HG02870 (cell line): ENCODE measurements at regions not wholly inside any gene's neighbourhood (a gene's known extent, or its start where the extent isn't known, plus 50 kb on each side); places are given as distances from the start of the nearest gene placed in this dataset.

Source experiments
- ATAC-seq: cut with Tn5 transposase; IDR thresholded peaks from one replicate; pipeline ENCODE4 v1.9.1; 2021; ENCODE audit warnings: mild to moderate bottlenecking, moderate library complexity; ENCODE audit not compliant: unreplicated experiment

DNA sequence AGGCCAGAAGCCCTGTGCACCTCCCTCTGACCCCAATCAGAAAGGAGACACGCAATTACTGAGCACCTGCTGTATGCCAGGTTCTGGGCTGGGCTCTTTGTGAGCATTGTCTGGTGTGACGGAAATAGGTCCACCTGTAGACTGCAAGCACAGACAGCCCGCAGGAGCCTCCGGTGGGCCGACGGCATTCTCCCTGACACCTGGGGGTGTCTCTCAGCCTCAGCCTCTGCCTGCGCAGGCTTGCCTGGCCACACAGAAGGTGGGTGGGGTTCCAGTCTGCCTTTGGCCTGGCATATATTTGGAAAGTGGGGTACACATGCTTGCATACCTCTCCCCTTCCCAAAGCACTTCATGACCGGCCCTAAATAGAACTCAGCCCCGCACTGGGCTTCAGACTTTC lies 129.3 kb downstream of the BUD13 start:
- ATAC-seq, result no peak

DNA sequence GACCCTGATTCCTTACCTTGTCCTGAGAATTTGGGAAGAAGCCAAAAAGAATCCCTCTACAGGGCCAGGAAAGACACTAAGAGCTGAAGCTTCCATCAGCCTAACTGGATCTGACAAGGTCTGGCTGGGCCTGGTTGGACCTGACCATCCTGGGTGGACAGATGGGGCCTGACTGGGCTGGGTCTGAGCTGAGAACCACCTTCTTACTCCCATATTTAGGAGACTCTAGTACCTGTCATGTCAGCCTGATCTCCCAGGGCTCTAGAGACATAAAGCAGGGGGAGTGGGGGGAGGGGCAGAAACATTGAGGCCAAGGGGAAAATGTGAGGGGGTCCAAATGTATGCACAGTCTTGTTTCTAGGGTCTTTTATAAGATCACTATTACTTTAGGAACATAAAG lies 129.9 kb downstream of the BUD13 start:
- no peak for ATAC-seq

DNA sequence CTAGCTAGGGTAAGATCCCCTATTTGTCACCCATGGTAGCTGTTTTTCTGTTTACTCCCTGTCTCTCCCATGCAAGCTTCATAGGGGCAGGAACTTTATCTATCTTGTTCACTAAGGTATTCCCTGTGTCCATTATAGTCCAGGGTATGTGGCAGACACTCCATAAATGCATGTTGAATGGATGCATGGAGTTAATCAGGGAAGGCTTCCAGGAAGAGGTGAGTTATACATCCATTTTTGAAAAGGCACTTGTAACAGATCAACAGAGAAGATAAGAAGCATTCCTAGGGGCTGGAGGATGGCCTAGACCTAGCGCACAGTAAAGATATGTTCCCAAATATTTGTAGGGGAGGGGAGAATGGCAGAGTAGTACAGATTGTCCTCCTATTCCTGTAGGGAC lies 130.3 kb downstream of the BUD13 start:
- no peak for ATAC-seq

DNA sequence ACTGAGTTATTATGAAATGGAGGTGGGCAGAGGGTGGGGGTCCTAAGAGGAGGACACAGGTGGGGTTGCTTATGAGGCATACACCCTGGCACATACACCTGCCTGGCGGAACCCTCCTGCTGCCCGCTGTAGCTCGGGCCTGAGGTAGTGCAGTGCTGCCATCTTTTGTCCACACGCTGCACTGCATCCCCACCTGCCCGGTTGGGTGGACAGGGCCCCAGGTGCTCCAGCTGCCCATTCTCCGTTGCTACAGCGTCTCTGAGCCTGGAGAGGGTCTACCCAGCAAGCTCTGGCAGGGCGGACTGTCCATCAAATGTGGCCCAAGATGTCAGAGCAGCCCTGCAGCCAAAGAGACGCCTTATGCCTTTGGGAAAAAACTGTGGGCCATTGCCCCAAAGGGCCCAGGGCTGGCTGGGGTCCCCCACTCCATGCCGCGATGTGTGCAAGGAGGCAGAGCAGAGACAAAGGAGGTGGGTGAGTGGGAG lies 131.2 kb downstream of the BUD13 start:
- no peak for ATAC-seq

DNA sequence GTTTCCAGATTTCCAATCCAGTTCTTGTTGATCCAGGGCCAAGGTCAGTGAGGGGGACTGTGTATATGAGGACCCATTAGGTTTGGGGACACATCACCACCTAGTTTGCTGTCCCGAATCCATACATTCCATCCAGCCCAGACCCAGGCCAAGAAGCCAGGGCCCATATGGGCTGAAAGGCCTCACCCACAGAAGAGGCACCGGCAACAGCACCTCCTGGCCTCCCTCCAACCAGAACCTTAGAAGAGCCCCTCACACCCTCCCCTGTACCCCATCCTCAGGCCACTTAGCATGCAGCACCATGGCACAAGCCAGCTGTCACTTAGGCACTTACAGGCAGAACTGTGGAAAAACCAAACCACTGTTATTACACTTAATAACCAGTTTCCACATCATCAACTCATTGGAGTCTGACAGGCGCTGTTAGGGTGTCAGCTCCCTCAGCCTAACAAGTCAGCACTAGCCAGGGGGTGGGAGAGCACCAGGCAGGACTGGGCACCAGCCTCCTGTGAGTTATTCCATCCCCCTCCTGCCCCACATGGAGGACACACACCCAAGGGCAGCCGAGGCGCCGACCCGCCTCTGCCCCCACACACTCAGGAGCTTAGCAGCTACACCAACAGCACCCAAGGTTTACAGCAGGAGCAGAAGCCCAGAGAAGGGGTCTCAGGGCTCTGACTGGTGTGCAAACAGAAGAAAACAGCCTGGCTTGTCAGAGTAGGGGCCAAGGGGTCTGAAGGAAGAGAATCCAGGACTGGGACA lies 132.0 kb downstream of the BUD13 start:
- no peak for ATAC-seq

DNA sequence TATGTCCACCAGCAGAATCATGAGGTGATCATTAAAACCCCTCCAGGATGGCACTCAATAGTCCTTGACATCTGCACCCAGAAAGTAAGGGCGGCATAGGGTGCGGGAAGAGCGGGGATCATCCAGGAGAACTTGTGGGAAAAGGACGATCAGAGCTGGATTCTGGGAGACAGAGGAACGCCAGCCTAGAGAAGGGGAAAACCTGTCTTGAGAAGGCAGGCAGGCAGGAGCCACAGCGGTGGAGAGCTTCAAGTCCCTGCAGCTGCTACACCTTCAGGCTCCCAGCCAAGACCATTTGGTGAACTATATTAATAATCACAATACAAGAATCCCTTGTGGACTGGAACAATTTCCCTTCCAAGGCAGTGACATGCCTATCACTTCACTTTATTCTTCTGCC lies 134.3 kb downstream of the BUD13 start:
- no peak for ATAC-seq

DNA sequence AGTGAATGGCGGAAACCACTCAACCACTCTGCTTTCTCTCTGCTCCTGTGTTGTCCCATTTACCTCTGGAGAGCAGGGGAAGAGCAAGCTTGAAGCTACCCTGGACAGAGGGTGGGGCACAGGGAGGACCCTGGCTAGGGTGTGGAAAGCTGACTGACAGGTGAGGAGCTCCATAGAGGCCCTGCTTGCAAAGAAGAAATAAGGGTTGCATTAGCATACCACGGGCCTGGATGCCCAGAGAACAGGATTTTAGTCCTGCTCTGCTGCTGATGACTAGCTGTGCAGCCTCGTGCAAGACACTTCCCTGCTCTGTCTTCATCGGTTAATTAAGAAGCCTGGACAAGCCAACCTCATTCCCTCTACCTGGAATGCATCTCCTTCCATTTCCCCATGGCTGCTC lies 135.0 kb downstream of the BUD13 start:
- ATAC-seq, result no peak

DNA sequence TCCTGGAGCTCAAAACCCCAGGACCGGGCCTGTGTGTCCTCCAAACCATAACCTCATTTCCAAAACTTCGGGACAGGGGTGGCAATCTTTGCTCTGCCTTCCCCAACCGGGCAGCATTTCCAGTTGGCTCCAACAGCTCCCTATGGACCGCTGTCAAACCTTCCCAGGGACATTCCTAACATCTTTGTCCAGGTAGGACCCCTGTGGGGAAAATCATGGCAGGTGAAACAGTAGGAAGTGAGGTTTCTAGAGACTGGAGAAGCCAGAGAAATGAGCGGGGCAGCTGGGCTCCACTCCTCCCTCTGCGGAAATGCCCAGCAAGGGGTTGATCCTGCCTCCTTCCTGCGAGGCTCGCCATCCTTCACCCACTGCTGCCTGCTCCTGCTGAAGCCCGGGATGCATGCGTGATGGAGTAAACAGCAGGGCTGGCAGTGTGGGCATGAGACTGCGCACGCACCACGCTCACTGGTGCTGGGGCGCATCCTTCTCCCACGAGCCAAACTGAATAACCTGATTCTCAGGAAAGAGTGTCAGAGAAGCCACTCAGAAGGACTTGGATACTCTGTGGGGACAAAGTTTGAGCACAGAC lies 136.4 kb downstream of the BUD13 start:
- no peak for ATAC-seq

DNA sequence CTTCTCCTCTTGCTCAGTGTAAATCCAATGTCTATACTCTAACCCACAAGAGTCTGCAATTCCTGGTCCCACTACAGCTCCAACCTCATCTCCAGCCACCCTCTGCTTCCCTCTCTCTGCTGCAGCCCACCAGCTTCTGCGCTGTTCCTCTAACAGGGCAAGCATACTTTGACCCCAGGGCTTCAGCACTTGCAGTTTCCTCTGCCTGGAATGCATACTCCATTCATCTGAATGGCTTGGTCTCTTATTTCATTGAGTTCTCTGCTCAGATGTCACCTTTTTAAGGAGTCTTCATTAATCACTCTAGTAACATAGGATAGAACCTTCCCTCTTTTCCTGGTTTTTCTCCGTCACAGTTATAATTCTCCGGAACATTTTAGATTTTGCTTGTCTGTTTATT lies 141.6 kb downstream of the BUD13 start:
- no peak for ATAC-seq

DNA sequence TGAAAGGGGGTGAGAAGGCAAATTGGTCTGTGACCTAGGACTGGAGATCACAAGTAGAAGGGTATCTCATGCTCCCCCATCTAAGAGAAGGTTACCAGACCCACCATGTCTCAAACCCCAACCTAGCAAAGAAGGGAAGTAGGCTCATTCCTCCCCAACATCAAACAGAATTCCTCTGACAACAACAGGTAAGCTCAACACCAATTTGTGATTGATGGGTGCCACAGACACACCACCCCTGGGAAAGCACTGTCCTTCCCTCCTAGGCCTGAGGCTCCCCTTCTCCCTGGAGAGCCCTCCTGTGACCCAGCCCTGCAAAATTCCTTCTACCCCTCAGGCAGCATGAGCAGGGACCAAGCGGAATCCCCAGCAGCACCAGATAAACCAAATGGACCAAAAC lies 154.3 kb downstream of the BUD13 start:
- ATAC-seq, result no peak

DNA sequence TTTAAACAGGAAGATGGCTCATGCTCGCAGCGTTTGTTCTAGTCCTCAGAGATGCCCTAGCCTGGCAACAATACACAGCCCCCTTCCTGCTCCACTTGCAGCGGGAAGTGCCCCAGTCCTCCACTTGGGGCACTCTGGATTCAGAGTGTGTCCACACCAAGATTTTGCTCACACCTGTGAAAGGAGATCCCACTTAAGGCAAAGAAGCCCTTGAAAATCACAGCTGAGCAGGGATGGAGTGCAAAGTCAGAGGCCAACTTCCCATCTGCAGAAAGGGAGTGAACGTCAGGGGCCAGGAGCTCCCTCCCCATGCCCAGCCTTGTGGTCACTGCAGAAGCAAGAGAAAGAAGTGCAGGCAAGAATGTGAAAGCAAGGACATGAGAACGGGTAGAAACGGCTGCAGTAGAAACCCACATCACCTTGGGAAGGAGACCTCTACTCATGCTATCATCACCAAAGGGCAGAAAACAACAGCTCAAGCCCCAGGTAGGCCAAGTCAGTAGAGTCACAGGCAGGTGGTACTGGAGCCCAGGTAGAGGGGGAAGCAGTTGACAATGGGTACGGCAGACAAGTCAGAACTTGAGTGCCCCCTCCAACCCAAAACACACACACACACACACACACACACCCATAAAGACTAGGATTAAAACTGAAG lies 157.4 kb downstream of the BUD13 start:
- no peak for ATAC-seq

DNA sequence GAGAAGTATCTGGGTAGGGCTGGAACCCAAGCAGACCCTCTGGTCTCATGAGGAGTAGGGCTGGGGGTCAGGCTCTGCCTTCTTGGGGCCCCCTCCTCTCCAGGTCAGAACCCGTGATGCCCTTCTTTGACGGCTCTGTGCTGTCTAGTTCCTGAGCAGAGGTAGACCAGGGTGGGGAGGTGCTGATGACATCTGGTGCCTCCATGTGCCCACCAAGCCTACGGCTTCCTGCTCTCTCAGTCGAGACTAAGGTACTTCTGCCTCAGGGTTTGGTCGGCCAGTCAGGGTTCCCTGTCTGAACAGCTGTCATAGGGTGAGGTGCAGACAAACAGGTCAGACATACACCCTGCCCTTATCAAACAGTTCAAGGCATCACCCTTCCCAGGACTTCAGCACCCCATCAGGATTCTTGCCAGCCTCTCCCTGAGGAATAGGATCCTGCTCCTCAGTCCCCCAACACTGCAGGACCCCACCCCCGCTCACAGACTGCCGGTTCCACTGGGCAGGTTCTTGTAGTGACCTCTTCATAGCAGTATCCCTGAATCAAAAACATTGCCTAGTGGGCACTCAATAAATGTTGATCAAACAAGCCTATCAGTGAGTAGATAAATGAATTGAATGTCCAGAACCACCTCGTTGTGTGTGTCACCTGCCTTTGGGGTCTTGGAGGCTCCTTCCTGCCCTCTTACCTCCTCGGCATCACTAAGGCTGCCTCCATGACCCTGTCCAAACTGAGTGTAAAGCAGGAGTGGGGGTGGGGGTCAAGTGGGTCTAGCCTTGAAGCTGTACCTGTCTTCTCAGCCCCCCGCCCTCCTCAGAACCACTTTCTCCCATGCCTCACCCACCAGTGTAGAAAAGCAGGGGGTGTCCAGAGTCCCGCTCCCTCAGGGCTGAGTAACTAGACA lies 158.2 kb downstream of the BUD13 start:
- ATAC-seq, result no peak

DNA sequence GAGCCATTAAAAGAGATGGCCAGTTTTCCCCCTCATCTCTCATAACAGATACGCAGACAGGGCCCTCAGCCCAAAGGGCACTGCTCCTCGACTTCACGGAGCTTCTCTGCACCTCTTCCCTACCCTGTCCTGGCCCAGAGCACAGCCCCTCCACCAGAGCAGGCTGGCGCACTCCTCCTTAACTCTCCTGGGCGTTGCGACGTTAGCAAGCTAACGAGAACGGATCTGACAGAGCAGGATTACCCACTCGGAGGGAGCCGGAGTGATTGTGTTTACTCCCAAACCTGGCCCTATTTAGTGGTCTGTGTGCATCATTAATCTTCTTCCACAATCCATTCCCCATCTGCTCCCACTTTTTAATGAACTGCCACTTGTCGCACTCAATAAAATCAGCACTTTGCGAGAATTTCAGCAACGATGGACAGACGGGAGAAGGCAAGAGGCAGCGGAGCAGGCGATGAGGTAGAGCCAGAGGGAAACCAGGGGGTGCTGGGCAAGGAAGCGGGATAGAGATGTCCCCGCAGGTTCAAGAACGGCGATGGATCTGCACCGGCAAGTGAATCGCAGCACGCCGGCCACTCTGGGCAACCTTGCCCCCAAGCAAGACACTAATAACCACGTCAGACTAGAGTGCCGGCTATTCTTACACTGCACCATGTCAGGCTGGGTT lies 159.4 kb downstream of the BUD13 start:
- no peak for ATAC-seq

DNA sequence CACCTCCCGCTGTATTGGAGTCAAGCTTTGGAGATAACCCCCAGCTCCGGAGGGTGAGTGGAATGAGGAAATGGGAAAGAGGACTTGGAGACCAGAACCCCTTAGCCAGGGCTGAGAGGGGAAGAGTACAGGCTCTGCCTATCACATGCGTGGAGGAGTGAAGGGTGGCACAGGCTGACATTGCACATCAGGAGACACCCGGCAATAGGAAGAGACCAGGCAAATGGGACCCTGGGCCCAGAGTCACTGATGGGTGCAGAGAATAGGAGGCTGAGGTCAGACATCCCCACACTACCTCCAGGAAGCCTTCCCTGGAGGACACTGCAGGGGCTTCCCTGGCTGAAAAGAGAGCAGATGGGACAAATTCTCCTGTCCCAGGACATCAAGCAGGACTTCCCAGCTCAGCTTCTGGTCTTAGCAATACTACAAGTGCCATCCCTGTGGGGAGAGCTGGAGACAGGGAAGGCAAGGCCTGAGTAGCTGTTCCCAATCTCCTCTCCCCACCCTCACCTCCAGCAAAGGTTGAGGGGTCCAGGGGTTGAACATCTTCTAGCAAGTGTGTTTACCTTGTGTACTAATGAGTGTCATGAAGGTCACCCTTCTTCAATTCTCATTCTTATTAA lies 160.7 kb downstream of the BUD13 start:
- no peak for ATAC-seq

DNA sequence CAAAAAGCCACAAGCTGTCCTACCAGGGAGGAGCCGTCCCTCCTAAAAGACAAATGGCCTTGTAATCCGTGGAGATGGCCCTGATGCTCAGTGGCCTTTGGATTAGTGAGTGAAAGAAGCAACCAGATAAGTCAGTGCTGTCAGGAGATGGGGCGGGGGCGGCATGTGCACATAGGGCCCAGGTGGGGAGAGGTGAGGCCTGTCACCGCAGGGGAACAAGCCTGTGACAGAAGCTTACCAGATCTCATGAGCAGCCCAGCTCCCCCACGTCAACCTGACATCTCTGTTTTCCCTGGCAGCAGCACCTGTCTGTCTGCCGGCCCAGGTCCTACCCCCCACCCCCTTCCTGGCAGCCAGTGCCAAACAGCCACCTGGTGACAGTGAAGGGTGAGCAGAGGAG lies 162.6 kb downstream of the BUD13 start:
- no peak for ATAC-seq

DNA sequence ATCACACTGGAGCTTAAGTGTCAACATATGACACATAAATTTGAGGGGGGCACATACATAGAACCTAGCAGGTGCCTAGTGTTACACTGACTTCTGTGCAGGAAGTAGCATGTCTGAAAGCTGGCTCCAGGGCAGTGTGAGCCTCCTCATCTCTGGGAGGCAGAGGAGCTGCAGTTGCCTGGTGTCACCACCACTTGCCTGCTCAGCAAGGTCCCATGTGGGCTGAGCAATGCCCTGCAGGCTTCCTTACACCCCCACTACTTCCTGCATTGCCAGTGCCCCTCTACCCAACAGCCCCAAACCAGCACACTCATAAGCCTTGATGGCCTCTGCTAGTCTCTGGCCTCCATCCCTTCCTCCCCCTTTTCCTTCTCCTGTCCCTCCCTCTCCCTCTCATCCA lies 165.8 kb downstream of the BUD13 start:
- ATAC-seq, result no peak

DNA sequence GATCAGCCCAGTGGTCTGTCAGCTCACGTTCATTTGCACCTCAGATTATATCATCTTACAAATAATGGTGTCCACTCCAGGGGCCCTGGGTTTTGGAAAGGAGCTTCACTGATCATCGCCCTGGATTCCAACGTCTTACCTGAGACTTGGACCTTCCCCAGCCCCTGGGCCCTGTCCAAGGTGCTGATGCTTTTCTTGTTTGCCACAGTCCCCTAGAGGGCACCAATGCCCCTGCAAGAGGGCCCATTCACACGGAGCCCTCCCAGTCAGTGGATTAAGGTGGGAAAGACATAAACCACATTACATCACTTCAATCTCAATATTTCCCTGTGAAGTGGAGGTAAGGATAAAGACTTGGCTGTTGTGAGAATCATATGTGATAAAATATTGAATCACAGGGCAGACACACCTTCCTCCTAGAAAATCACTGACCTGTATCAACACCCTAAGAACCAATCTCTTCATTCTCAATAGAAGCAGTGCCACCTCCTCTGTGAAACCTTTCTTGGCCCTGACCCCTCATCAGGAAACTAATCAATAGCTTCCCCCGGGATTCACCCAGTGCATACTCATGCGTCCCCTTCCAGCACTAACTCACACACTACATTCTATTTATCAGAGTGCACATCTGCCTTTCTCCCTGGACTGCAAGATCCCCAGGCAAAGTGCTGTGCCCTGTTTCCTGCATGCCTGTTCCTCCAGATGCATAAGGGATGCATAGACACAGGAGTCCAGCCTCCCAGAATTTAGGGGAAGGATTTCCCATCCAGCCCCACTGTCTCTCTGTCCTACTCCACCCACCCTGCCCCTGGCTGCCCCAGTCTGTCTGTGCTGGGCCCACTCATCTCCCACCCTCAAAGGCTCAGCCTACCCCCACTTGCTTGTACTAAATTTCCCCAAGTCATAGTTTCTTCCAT lies 167.0 kb downstream of the BUD13 start:
- no peak for ATAC-seq

DNA sequence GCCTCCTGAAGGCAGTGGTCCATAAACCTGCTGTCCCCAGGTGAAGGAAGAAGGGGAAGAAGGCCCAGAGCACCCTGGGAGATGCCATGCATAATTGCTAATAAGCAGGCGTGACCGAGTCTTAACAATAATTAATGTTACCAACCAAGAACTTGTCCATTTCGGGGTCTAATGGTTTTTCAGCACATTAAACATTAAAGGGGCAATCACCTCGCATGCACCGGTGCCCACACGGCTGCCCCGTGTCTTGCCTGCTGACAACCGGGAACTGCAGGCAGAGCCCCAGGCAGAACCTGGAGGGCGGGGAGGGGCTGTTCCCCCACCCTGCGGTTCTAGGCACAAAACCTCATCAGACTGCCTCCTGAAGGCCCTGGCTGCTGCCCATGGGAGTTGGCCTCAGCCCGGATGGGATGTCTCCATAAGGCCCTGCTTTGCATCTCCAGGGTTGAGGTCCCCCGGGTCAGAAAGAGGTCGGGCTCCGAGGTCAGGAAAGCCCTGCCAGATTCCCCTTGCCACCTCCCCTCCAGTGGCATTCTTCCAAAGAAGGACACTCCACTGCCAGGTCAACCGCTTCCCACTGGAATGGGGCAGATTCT lies 169.0 kb downstream of the BUD13 start:
- ATAC-seq, result no peak

DNA sequence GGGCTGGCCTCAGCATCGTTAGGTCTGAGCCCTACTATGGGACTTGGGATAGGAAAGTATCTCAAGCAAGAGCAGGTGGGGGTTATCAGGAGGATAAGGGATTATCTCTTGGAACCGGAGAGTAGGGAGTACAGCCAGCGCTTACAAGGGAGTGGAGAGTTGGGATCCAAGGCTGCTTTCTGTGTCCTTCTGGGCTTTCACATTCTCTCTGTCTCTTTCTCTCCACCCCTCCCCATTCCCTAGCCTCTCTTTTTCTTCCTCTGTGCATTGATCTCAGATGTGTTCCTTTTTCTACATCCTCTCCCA lies 170.2 kb downstream of the BUD13 start:
- no peak for ATAC-seq
